ENCODE measurements at regions not wholly inside any gene's neighbourhood (a gene's known extent, or its start where the extent isn't known, plus 50 kb on each side); places are given as distances from the start of the nearest gene placed in this dataset.
A peak's percentile ranks its signal among the peaks of the same experiment; 100 is the strongest.

DNA sequence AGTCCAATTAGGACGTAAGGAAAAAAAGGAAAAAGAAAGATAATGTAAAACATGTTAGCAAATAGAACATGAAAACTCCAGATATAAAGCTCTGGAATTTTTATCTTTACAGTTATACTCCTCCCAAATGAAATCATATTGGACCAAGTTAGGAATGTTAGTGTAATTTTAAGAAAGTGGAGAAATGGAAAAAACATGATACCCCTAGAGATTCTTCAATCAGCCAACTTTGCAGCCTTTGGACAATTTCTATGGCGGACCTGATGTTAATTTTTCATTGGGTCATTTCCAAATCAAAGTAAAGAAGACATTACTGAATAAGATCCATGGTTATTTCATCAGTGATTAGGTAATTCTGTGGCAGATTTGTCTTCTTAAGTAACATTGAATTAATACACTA is 748.7 kb downstream of the RFPL4B start:
- H3K9me3 ChIP-seq (replicated peaks; ENCODE audit: insufficient read depth, low read length): no peaks in the 10 kb centered on the region
- H3K4me2 ChIP-seq (ENCODE audit: low read depth, low read length): no peak overlapping the region
- no peaks in the 10 kb centered on the region for H3K79me2 ChIP-seq (ENCODE audit: low read length)
- no peaks in the 10 kb centered on the region for H3K9me2 ChIP-seq (replicated peaks; ENCODE audit: insufficient read depth, low read length)
- no peak overlapping the region for H2AFZ ChIP-seq (ENCODE audit: low read length)
- no peak overlapping the region for H3K4me3 ChIP-seq (ENCODE audit: low read length)
- no peak for DNase-seq
- H3K27ac ChIP-seq (ENCODE audit: low read length): no peak overlapping the region
- no peaks in the 10 kb centered on the region for H4K20me1 ChIP-seq (ENCODE audit: insufficient read depth, low read length)
- H3F3A ChIP-seq (ENCODE audit: insufficient read depth, low read length): no peaks in the 10 kb centered on the region
- H3K27me3 ChIP-seq (replicated peaks; ENCODE audit: insufficient read depth, low read length): no peaks in the 10 kb centered on the region
- H3K9ac ChIP-seq (ENCODE audit: low read length): no peak overlapping the region
- H3K36me3 ChIP-seq (replicated peaks; ENCODE audit: insufficient read depth, low read length): no peaks in the 10 kb centered on the region
- TF ChIP-seq, protein P1, sequence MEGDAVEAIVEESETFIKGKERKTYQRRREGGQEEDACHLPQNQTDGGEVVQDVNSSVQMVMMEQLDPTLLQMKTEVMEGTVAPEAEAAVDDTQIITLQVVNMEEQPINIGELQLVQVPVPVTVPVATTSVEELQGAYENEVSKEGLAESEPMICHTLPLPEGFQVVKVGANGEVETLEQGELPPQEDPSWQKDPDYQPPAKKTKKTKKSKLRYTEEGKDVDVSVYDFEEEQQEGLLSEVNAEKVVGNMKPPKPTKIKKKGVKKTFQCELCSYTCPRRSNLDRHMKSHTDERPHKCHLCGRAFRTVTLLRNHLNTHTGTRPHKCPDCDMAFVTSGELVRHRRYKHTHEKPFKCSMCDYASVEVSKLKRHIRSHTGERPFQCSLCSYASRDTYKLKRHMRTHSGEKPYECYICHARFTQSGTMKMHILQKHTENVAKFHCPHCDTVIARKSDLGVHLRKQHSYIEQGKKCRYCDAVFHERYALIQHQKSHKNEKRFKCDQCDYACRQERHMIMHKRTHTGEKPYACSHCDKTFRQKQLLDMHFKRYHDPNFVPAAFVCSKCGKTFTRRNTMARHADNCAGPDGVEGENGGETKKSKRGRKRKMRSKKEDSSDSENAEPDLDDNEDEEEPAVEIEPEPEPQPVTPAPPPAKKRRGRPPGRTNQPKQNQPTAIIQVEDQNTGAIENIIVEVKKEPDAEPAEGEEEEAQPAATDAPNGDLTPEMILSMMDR (IDR thresholded peaks at IDR 0.05; ENCODE audit: low read length): no peak
- TF ChIP-seq EZH2 (optimal IDR thresholded peaks at IDR 0.05; ENCODE audit: low read depth, low read length) (no peak), EZH2phosphoT487 (IDR thresholded peaks at IDR 0.05; ENCODE audit: low read length) (no peak)
- no peaks in the 10 kb centered on the region for H3K4me1 ChIP-seq (ENCODE audit: low read length)

DNA sequence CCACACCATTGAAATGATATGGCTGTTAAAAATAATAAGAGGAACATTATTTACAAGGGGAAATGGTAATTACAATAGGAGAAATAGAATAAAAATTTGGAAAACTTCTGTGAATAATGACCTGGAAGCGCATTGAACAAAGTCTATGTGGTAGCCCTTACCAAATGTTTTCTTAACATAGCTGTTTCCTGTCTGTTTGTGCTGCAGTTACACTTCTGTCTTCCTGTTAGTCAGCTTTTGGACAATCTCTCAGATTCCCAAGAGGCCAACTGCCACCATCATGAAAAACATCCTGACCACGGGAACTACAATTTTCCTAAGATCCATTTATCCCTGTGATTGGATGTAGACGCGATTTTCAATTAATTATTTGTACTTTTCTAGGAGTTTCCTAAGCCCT is 754.4 kb upstream of the MARCKS start:
- no peak overlapping the region for H3K4me2 ChIP-seq (ENCODE audit: low read depth, low read length)
- H3K4me1 ChIP-seq (ENCODE audit: low read length): 0 out of 2 replicates have a peak, but pooled peaks cover 9% of the 10 kb centered on the region
- no peaks in the 10 kb centered on the region for H3K9me2 ChIP-seq (replicated peaks; ENCODE audit: insufficient read depth, low read length)
- H3K9ac ChIP-seq (ENCODE audit: low read length): no peak overlapping the region
- no peaks in the 10 kb centered on the region for H4K20me1 ChIP-seq (ENCODE audit: insufficient read depth, low read length)
- no peaks in the 10 kb centered on the region for H3K27me3 ChIP-seq (replicated peaks; ENCODE audit: insufficient read depth, low read length)
- TF ChIP-seq EZH2phosphoT487 (IDR thresholded peaks at IDR 0.05; ENCODE audit: low read length) (no peak), EZH2 (optimal IDR thresholded peaks at IDR 0.05; ENCODE audit: low read depth, low read length) (no peak)
- TF ChIP-seq, protein P1 (IDR thresholded peaks at IDR 0.05; ENCODE audit: low read length): no peak
- no peaks in the 10 kb centered on the region for H3K36me3 ChIP-seq (replicated peaks; ENCODE audit: insufficient read depth, low read length)
- no peak for DNase-seq
- H3K9me3 ChIP-seq (replicated peaks; ENCODE audit: insufficient read depth, low read length): no peaks in the 10 kb centered on the region
- no peaks in the 10 kb centered on the region for H3F3A ChIP-seq (ENCODE audit: insufficient read depth, low read length)
- no peak overlapping the region for H2AFZ ChIP-seq (ENCODE audit: low read length)
- H3K79me2 ChIP-seq (ENCODE audit: low read length): no peaks in the 10 kb centered on the region
- H3K4me3 ChIP-seq (ENCODE audit: low read length): no peak overlapping the region
- H3K27ac ChIP-seq (ENCODE audit: low read length): no peak overlapping the region

DNA sequence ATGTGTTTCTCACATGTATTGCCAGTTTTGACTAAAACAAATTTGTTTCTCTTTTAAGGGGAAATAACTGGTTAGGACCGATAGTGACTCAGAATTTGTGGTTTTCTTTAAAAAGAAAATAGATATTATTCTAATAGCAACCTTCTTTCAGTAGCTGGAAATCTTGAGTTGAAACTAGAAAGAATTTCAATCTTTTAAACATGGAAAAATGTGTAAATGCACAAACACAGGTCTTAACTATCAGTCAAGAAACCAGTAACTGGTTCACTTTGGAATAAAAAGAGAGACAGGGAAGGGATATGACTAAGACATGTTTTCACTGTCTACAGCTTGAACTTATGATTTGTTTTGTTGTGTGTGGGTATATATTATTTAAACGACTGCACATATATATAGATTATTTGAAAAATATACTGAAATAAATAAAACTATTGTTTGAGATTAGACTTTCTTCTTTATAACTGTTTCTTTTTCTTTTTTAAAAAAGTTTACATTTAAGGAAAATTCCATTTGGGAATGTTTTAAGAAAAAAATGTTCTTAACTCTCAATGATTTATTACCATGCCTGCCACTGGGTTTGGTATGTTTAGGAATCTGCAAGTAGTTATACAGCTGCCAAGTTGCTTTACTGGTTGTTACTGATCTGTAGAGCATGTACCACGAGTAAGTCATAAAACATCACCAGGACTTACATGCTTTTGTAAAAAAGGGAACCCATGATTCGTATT is 753.3 kb upstream of the MARCKS start:
- Histone ChIP-seq H3K27me3 (replicated peaks; ENCODE audit: insufficient read depth, low read length) (no peaks in the 10 kb centered on the region), H3K9me2 (replicated peaks; ENCODE audit: insufficient read depth, low read length) (no peaks in the 10 kb centered on the region), H3K4me3 (ENCODE audit: low read length) (no peak overlapping the region), H3K9ac (ENCODE audit: low read length) (no peak overlapping the region), H3K36me3 (replicated peaks; ENCODE audit: insufficient read depth, low read length) (no peaks in the 10 kb centered on the region), H4K20me1 (ENCODE audit: insufficient read depth, low read length) (no peaks in the 10 kb centered on the region), H3K79me2 (ENCODE audit: low read length) (no peaks in the 10 kb centered on the region), H3F3A (ENCODE audit: insufficient read depth, low read length) (no peaks in the 10 kb centered on the region), H2AFZ (ENCODE audit: low read length) (no peak overlapping the region), H3K4me1 (ENCODE audit: low read length) (0 out of 2 replicates have a peak, but pooled peaks cover 9% of the 10 kb centered on the region), H3K4me2 (ENCODE audit: low read depth, low read length) (0 out of 2 replicates have a peak overlapping the region, but pooled peaks have one; percentile 4), H3K27ac (ENCODE audit: low read length) (no peak overlapping the region), H3K9me3 (replicated peaks; ENCODE audit: insufficient read depth, low read length) (no peaks in the 10 kb centered on the region)
- TF ChIP-seq EZH2phosphoT487 (IDR thresholded peaks at IDR 0.05; ENCODE audit: low read length) (no peak), EZH2 (optimal IDR thresholded peaks at IDR 0.05; ENCODE audit: low read depth, low read length) (no peak)
- TF ChIP-seq, protein P1 (IDR thresholded peaks at IDR 0.05; ENCODE audit: low read length): no peak
- no peak for DNase-seq

Measured in MM.1S (cell line).